ENCODE measurements at regions not wholly inside any gene's neighbourhood (a gene's known extent, or its start where the extent isn't known, plus 50 kb on each side); places are given as distances from the start of the nearest gene placed in this dataset.
"Not testable (repeated sequence)": the region's sequence is repeated elsewhere in the genome, so short reads cannot be mapped to it uniquely, and the experiment has no call there.

- no peak for DNase-seq (ENCODE audit: low read depth)
Measured at GRCh38 chr5:75002271-75002670, 50.1 kb downstream of the GCNT4 start.

DNA sequence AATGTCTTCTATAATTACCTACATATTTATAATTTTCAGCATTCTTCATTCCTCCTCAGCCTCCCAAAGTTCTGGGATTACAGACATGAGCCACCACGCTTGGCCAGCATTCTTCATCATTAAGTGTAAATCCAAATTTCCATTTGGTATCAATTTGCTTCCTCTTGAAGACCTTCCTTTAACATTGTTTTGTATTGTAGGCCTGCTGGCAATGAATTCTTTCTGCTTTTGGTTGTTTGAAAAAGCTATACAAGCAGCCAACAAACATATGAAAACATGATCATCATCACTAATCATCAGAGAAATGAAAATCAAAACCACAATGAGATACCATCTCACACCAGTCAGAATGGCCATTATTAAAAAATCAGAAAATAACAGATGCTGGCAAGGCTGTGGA, 56.4 kb downstream of the GCNT4 start:
- DNase-seq (ENCODE audit: low read depth) = no peak

GRCh38 chr5:74994826-74995225, 57.5 kb downstream of the GCNT4 start:
- DNase-seq (ENCODE audit: low read depth) = no peak

DNA sequence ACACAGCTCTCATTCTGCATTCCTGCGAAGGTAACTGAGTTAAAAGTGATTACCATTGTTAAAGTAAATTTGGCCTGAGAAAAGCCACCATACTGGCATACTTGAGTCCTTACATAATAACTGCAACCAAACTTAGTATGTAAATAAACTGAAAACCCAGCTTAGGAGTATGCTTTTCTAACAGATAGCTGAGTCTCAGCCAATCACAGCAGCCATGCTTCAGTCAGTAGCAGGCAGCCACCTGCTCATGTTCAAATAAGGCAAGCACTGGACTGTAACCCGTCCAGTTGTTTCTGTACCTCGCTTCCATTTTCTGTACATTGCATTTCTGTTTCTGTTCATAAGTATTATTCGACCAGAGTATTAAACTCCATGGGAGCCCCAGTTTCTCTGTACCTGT, 58.6 kb downstream of the GCNT4 start:
- no peak for DNase-seq (ENCODE audit: low read depth)

- no peak for DNase-seq (ENCODE audit: low read depth)
Measured at GRCh38 chr5:74992791-74993190, 59.6 kb downstream of the GCNT4 start.

- DNase-seq (ENCODE audit: low read depth) = no peak
Measured at GRCh38 chr5:74991522-74991921, 60.8 kb downstream of the GCNT4 start.

DNA sequence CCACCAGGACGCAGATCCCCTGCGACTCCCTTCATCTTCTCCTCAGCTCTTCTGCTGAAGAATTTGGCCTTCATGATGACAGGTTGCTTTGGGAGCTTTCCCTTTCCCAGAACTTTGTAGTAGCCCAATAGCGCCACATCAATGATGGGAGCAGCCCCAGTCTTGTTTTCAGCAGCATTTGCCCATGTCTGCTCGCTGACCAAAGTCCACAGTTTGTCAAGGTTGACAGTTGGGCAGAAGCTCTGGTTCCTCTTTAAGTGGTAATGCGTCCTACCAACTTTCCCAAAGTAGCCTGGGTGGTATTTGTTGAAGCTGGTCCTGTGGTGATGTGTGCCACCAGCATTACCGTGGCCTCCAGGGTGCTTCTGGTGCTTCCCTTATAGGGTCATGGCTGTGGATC, 62.2 kb downstream of the GCNT4 start:
- DNase-seq (ENCODE audit: low read depth) = no peak

DNA sequence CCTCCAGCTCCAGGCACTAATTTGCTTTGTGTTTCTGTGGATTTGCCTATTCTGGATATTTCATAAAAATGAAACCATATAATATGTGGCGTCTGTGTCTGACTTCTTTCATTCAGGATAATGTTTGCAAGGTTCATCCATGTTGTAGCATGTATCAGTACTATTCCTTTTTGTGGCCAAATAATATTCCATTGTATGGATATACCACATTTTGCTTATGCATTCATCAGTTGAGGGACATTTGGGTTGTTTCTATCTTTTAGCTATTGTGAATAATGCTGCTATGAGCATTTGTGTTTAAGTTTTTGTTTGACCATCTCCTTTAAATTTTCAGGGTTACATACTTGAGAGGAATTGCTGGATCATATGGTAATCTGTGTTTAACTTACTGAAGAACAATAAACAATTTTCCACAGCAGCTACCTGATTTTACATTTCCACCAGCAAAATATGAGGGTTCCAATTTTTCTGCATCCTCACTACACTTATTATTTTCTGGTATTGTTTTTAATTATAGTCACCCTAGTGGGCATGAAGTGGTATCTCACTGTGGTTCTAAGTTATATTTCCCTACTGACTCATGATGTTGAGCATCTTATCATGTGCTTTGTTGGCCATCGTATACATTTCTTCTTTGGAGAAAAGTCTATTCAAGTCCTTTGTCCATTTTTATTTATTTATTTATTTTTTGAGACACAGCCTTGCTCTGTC, 63.9 kb downstream of the GCNT4 start:
- no peak for DNase-seq (ENCODE audit: low read depth)

DNA sequence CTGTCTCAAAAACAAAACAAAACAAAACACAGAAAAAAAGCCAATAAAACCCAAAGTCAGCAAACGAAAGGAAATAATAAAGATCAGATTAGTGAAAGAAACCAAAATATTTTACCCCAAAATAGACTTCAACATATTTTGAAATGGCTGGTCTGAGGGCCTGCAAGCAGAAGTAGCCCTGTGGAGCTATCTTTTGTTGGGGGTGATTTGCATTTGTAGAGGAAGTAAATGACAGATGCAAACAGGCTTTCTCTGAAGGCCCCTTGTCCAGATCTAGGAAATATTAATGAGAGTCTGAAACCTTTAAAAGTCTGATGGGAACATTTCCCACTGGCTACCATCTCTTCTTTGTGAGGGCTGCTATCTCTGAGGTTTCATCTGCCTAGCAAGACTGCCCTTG, 74.0 kb downstream of the GCNT4 start:
- no peak for DNase-seq (ENCODE audit: low read depth)

DNA sequence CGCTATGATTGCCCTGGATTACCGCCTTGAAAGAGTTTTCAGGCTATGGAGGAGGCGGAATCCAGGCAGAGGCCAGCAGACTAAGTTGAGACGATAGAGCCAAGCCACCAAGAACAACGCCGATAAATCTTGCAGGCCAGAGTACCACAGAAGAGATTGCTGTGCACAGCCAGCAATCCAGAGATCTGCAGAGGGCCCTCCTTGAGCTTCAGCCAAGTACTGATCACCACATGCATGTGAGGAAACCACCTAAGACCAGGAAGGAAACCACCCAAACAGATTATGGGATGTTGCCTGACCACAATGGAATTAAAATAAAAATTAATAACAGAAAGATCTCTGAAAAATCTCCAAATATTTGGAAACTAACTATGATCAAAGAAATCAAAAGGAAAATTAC, 74.9 kb downstream of the GCNT4 start:
- DNase-seq (ENCODE audit: low read depth) = no peak

DNA sequence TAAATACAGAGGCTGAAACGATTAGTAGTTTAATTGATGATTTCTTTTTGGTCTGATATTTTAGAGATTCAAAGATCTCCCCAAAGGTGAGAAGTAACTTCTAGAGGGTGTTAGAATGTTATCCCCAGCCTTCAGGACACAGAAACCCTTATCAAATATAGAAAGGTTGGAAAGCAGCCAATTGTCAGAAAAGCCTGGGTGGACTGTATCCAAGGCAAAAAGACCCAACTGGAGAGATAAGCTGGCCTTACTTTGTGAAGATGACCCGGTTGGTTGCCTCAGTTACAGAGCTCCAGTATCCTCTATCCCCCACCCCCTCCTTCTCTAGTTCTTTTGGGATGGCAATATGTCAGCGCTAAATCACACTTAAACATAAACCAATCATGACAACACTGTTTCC, 75.7 kb downstream of the GCNT4 start:
- no peak for DNase-seq (ENCODE audit: low read depth)

- no peak for DNase-seq (ENCODE audit: low read depth)
Measured at GRCh38 chr5:74975582-74975981, 76.8 kb downstream of the GCNT4 start.

DNA sequence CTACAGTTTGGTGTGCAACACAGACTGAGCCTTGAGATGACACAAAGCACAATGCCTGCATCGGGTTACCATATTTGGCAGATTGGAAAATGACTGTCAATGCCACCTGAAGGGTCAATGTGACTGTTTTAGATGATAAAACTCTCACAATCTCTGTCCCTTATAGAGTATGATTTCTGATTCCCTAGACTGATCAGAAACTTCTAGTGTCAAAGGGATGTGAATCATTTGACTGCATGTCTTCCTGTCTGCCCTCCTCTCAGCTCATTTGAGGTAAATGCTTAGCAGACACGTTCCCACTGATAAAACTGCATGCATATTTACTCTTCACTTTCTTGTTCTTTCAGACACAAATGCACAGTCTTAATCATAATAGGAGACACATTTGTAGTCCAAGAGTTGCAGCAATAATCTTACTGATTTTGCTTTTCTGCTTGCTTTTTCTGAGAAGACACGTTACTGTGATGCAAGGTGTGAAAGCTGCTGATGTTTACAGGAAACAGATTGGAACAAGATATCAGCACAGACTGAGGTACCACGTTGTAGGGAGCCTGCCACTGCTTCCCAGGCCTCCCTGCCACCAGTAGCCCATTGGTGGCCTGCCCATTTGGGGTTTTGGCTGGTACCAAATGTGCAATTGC, 77.8 kb downstream of the GCNT4 start:
- no peak for DNase-seq (ENCODE audit: low read depth)

- DNase-seq (ENCODE audit: low read depth) = no peak
Measured at GRCh38 chr5:74973694-74974093, 78.7 kb downstream of the GCNT4 start.

DNA sequence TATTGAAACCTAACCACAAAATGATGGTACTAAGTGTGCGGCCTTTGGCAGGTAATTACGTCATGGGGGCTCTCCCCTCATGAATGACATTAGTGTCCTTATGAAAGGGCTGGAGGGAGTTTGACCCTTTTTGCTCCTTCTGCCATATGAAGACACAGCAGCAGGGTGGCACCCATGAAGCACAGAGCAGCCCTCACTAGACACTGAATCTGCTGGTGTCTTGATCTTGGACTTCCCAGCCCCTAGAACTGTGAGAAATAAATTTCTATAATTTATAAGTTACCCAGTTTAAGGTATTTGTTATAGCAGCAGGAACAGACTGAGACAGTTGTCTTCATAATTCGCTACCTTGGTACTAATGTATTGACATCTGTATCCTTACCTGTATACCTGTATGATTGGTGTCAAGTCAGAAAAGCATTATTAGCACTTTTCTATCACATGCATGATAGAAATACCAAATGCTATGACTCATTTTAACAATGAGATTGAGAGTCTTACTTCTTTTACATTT, 80.4 kb downstream of the GCNT4 start:
- no peak for DNase-seq (ENCODE audit: low read depth)

DNA sequence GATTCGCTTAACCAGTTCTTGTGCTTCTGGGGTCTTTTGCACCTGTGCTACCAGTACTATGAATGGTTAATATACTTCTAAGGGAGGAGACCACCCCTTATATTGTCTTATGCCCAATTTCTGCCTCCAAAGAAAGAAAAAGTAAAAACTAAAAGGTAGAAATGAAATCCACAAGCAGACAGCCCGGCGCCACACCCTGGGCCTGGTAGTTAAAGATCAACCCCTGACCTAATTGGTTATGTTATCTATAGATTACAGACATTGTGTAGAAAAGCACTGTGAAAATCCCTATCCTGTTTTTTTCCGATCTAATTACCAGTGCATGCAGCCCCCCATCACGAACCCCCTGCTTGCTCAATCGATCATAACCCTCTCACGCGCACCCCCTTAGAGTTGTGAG, 81.5 kb downstream of the GCNT4 start:
- DNase-seq (ENCODE audit: low read depth) = not testable (repeated sequence)

- DNase-seq (ENCODE audit: low read depth) = no peak
Measured at GRCh38 chr5:74969726-74970125, 82.6 kb downstream of the GCNT4 start.

GRCh38 chr5:74966141-74967026, 86.0 kb downstream of the GCNT4 start:
- no peak for DNase-seq (ENCODE audit: low read depth)

DNA sequence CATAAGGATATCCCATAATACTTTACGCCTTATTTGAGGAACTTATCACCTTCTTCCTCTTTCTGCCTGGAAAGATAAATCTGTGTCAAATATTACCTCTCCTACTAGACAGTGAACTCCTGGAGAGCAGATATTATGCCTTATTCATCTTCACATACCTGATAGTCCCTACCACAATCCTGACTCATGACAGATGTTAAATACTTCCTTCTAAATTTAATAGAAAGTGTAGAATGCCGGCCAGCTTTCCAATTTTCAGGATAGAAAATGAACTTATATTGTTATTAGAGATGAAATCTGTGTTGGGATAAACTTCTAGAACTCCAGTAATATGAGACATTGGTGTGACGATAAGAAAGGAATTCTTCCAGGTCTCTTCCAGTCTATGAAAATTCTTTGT, 89.0 kb downstream of the GCNT4 start:
- no peak for DNase-seq (ENCODE audit: low read depth)

GRCh38 chr5:74957906-74958305, 91.7 kb upstream of the FAM169A start:
- DNase-seq (ENCODE audit: low read depth) = no peak

DNA sequence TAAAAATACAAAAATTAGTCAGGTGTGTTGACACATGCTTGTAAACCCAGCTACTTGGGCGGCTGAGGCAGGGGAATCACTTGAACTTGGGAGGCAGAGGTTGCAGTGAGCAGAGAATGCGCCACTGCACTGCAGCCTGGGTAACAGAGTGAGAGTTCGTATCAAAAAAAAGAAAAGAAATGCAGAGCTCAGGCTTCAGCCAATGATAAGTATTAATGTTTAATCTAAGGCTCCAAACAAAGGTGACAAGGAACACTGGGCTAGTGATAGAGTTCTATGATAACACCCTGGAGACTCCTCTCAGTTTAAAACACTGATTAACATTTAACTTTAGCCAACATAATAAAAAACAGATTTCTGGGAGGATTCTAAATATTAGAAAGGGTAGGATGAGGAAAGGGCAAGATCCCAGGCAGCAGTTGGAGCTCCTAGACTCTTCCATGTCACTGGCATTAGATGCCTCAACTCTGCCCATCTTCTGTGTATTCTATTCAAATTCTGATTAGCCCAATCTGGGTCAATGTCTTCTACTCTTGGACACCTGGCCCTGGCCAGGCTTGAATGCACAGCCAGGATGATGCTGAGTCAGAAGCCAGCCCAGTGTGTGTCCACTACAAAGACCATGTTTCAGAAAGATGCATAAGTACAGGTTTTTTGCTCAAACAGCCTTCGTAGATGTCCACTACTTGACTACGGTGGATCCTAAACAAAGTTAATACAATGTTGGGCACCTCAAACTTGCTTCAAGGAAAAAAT, 91.0 kb upstream of the FAM169A start:
- no peak for DNase-seq (ENCODE audit: low read depth)

DNA sequence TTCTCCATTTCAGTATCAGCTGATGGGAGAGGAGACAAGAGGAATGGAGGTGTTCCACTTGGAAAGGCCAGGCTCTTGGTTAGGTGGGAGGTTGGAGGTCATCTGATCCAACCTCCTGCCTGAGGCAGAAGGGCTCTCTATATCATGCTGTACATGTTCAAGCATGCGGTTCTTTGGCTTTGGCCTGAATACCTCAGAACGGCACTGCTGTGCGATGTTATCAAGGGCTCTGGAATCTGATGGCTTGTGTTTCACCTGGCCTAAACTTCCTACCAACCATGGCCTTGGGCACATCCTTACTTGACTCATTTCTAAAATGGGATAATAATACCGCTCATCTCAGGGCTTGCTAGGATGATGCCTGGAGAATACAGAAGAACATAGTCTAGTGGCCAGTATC, 90.1 kb upstream of the FAM169A start:
- DNase-seq (ENCODE audit: low read depth) = no peak

Data from LHCN-M2 (cell line).